Neural progenitor cell (in vitro differentiated cells): ENCODE measurements at regions not wholly inside any gene's neighbourhood (a gene's known extent, or its start where the extent isn't known, plus 50 kb on each side); places are given as distances from the start of the nearest gene placed in this dataset.
A peak's percentile ranks its signal among the peaks of the same experiment; 100 is the strongest.

Source experiments
- DNase-seq: peaks from one replicate; pipeline ENCODE4 v3.0.0-alpha.2; 2016; ENCODE audit warnings: low spot score
- H2AFZ ChIP-seq: fragments of 200-600 bp; sonication (generic); replicated peaks from 2 replicates; pipeline ENCODE4 v1.6.1; 2016; ENCODE audit warnings: antibody characterized with exemption
- H3F3A ChIP-seq: fragments of 200-600 bp; sonication (generic); 2 replicates; pipeline ENCODE4 v1.6.1; 2016; ENCODE audit warnings: antibody characterized with exemption, low read depth
- H3K27ac ChIP-seq: fragments of 200-600 bp; sonication (generic); 2 replicates; pipeline ENCODE4 v1.5.1; 2016; ENCODE audit warnings: mild to moderate bottlenecking
- H3K27me3 ChIP-seq: fragments of 200-600 bp; sonication (generic); 2 replicates; pipeline ENCODE4 v1.6.1; 2016; ENCODE audit warnings: mild to moderate bottlenecking, moderate library complexity
- H3K36me3 ChIP-seq: fragments of 200-600 bp; sonication (generic); 2 replicates; pipeline ENCODE4 v1.5.1; 2016
- H3K4me1 ChIP-seq: fragments of 200-600 bp; sonication (generic); 2 replicates; pipeline ENCODE4 v1.6.1; 2016; ENCODE audit warnings: mixed run types
- H3K4me2 ChIP-seq: fragments of 200-600 bp; sonication (generic); 2 replicates; pipeline ENCODE4 v1.6.1; 2016
- H3K4me3 ChIP-seq: fragments of 200-600 bp; sonication (generic); 2 replicates; pipeline ENCODE4 v1.5.1; 2016
- H3K79me2 ChIP-seq: fragments of 200-600 bp; sonication (generic); 2 replicates; pipeline ENCODE4 v1.6.1; 2016; ENCODE audit warnings: low read depth
- H3K9ac ChIP-seq: fragments of 200-600 bp; sonication (generic); 2 replicates; pipeline ENCODE4 v1.6.1; 2016
- H3K9me3 ChIP-seq: fragments of 200-600 bp; sonication (generic); 2 replicates; pipeline ENCODE4 v1.5.1; 2016; ENCODE audit warnings: low read depth
- H4K20me1 ChIP-seq: fragments of 200-600 bp; sonication (generic); 2 replicates; pipeline ENCODE4 v1.6.1; 2016; ENCODE audit warnings: low read depth
- H3K27ac Mint-ChIP-seq: 3 replicates; pipeline ENCODE4 v1.8.0; 2021; ENCODE audit warnings: mixed read lengths
- H3K27me3 Mint-ChIP-seq: 2 replicates; pipeline ENCODE4 v1.8.0; 2022; ENCODE audit warnings: low read depth, mild to moderate bottlenecking, inconsistent platforms, moderate library complexity, mixed read lengths; ENCODE audit not compliant: insufficient read depth
- H3K36me3 Mint-ChIP-seq: 3 replicates; pipeline ENCODE4 v1.8.0; 2021; ENCODE audit warnings: mixed read lengths
- H3K4me1 Mint-ChIP-seq: 3 replicates; pipeline ENCODE4 v1.8.0; 2021; ENCODE audit warnings: mixed read lengths
- H3K4me3 Mint-ChIP-seq: 3 replicates; pipeline ENCODE4 v1.8.0; 2021; ENCODE audit warnings: mild to moderate bottlenecking, moderate library complexity, mixed read lengths
- H3K9me3 Mint-ChIP-seq: 3 replicates; pipeline ENCODE4 v1.8.0; 2020; ENCODE audit warnings: mixed read lengths
- CTCF ChIP-seq: fragments of 200-600 bp; sonication (generic); IDR thresholded peaks from 2 replicates; pipeline ENCODE4 v1.5.1; 2017; ENCODE audit warnings: antibody characterized with exemption, mild to moderate bottlenecking
- EZH2 ChIP-seq: fragments of 200-600 bp; sonication (generic); IDR thresholded peaks from 2 replicates; pipeline ENCODE4 v1.6.1; 2017; ENCODE audit warnings: antibody characterized with exemption, mild to moderate bottlenecking, moderate library complexity
- EZH2phosphoT487 ChIP-seq: fragments of 200-600 bp; sonication (generic); IDR thresholded peaks from 2 replicates; pipeline ENCODE4 v1.6.1; 2017; ENCODE audit warnings: antibody characterized with exemption

GRCh38 chr2:64354857-64355680 is 98.9 kb upstream of the LGALSL start:
- Mint-ChIP-seq H3K4me1 (peaks cover 14% of the 10 kb centered on the region), H3K27ac (no peak overlapping the region), H3K9me3 (peaks cover 11% of the 10 kb centered on the region), H3K4me3 (no peak overlapping the region), H3K36me3 (no peaks in the 10 kb centered on the region), H3K27me3 (peaks cover 7% of the 10 kb centered on the region)
- no peaks in the 10 kb centered on the region for H3K9me3 ChIP-seq
- no peaks in the 10 kb centered on the region for H4K20me1 ChIP-seq
- H3K4me1 ChIP-seq, result no peaks in the 10 kb centered on the region
- no peak overlapping the region for H2AFZ ChIP-seq
- TF ChIP-seq CTCF, result no peak
- no peak for TF ChIP-seq EZH2phosphoT487
- no peak for TF ChIP-seq EZH2
- H3K4me2 ChIP-seq, result no peak overlapping the region
- H3K4me3 ChIP-seq, result no peak overlapping the region
- no peaks in the 10 kb centered on the region for H3K27me3 ChIP-seq
- H3K36me3 ChIP-seq, result no peaks in the 10 kb centered on the region
- no peaks in the 10 kb centered on the region for H3F3A ChIP-seq
- H3K27ac ChIP-seq, result no peak overlapping the region
- no peak for DNase-seq
- no peak overlapping the region for H3K9ac ChIP-seq
- H3K79me2 ChIP-seq, result no peaks in the 10 kb centered on the region

- Histone ChIP-seq H3K9me3 (no peaks in the 10 kb centered on the region), H4K20me1 (no peaks in the 10 kb centered on the region), H3K4me2 (no peak overlapping the region), H3K9ac (no peak overlapping the region), H2AFZ (no peak overlapping the region), H3K36me3 (no peaks in the 10 kb centered on the region), H3K4me3 (no peak overlapping the region), H3K27ac (no peak overlapping the region), H3K4me1 (no peaks in the 10 kb centered on the region), H3K27me3 (no peaks in the 10 kb centered on the region), H3K79me2 (no peaks in the 10 kb centered on the region), H3F3A (no peaks in the 10 kb centered on the region)
- TF ChIP-seq EZH2phosphoT487 (no peak), EZH2 (no peak), CTCF (no peak)
- Mint-ChIP-seq H3K4me3 (no peak overlapping the region), H3K9me3 (peaks cover 11% of the 10 kb centered on the region), H3K27me3 (peaks cover 8% of the 10 kb centered on the region), H3K27ac (peak overlapping the region; percentile 15), H3K4me1 (peaks cover 21% of the 10 kb centered on the region), H3K36me3 (no peaks in the 10 kb centered on the region)
- no peak for DNase-seq
Observed at GRCh38 chr2:64356906-64357305, 97.1 kb upstream of the LGALSL start.

- Histone ChIP-seq H3K4me2 (no peak overlapping the region), H3K4me3 (no peak overlapping the region), H4K20me1 (no peaks in the 10 kb centered on the region), H3K9ac (no peak overlapping the region), H3K4me1 (peaks cover 5% of the 10 kb centered on the region), H3F3A (no peaks in the 10 kb centered on the region), H2AFZ (no peak overlapping the region), H3K9me3 (no peaks in the 10 kb centered on the region), H3K36me3 (no peaks in the 10 kb centered on the region), H3K27me3 (no peaks in the 10 kb centered on the region), H3K27ac (no peak overlapping the region), H3K79me2 (no peaks in the 10 kb centered on the region)
- peaks cover 21% of the 10 kb centered on the region for H3K4me1 Mint-ChIP-seq
- no peak overlapping the region for H3K27ac Mint-ChIP-seq
- no peaks in the 10 kb centered on the region for H3K9me3 Mint-ChIP-seq
- TF ChIP-seq EZH2, result no peak
- no peak for TF ChIP-seq CTCF
- TF ChIP-seq EZH2phosphoT487, result no peak
- no peaks in the 10 kb centered on the region for H3K36me3 Mint-ChIP-seq
- DNase-seq, result no peak
- H3K27me3 Mint-ChIP-seq, result peaks cover 6% of the 10 kb centered on the region
- H3K4me3 Mint-ChIP-seq, result no peak overlapping the region
Observed at GRCh38 chr2:64359171-64359891, 94.6 kb upstream of the LGALSL start.
